Loucy (cell line): ENCODE measurements at regions not wholly inside any gene's neighbourhood (a gene's known extent, or its start where the extent isn't known, plus 50 kb on each side); places are given as distances from the start of the nearest gene placed in this dataset.

ENCODE experiments used
- EZH2phosphoT487 ChIP-seq: fragments of 200-600 bp; IDR thresholded peaks from 2 replicates; pipeline ENCODE4 v1.6.1; 2018; ENCODE audit warnings: antibody characterized with exemption, mild to moderate bottlenecking, moderate library complexity, borderline replicate concordance
- TF ChIP-seq, protein P1 (sequence below): fragments of 200-600 bp; sonication (generic); conservative IDR thresholded peaks from 2 replicates; pipeline ENCODE4 v1.5.1; 2014; ENCODE audit warnings: mild to moderate bottlenecking, antibody characterized with exemption, low read length

DNA sequence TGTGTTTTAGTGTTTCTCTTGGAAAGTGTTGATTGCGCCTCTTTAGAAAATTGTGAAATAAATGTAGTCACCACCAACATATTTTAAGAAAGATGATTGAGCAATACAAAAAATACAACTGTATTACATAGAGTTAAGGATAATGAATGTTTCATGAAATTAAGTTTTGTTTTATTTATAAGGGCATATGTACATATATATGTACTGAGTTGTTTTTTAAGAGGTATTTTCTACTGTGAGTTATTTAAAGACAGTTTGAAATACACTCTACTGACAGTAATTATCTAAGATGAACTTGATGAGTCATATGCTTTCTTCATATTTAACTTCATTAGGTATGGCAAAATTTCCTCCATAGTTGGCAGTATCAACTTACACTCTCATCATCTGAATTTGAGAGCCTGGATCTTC, 411.7 kb downstream of the HS3ST3B1 start:
- TF ChIP-seq, protein P1, sequence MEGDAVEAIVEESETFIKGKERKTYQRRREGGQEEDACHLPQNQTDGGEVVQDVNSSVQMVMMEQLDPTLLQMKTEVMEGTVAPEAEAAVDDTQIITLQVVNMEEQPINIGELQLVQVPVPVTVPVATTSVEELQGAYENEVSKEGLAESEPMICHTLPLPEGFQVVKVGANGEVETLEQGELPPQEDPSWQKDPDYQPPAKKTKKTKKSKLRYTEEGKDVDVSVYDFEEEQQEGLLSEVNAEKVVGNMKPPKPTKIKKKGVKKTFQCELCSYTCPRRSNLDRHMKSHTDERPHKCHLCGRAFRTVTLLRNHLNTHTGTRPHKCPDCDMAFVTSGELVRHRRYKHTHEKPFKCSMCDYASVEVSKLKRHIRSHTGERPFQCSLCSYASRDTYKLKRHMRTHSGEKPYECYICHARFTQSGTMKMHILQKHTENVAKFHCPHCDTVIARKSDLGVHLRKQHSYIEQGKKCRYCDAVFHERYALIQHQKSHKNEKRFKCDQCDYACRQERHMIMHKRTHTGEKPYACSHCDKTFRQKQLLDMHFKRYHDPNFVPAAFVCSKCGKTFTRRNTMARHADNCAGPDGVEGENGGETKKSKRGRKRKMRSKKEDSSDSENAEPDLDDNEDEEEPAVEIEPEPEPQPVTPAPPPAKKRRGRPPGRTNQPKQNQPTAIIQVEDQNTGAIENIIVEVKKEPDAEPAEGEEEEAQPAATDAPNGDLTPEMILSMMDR, result no peak
- TF ChIP-seq EZH2phosphoT487, result no peak
